Left lung (tissue), 4 donors: ENCODE measurements at regions not wholly inside any gene's neighbourhood (a gene's known extent, or its start where the extent isn't known, plus 50 kb on each side); places are given as distances from the start of the nearest gene placed in this dataset.

Experiments
- ATAC-seq: fragments of 200-7000 bp; cut with Tn5 transposase; one replicate; pipeline ENCODE4 v1.9.1; 2020; ENCODE audit warnings: moderate library complexity
- DNase-seq, 4 donors: peaks; one replicate each; pipeline ENCODE4 v3.0.0-alpha.2; 2013 to 2020
- H3K27ac ChIP-seq, 2 donors: fragments of 200-600 bp; sonication (generic) in 1 of 2; one replicate each; pipeline versions ENCODE4 v1.5.0 to v1.8.0; 2020 to 2021
- H3K27me3 ChIP-seq, 2 donors: fragments of 200-600 bp; sonication (generic) in 1 of 2; one replicate each; pipeline versions ENCODE4 v1.5.0 to v1.8.0; 2020 to 2021
- H3K36me3 ChIP-seq, 2 donors: fragments of 200-600 bp; sonication (generic) in 1 of 2; one replicate each; pipeline versions ENCODE4 v1.5.0 to v1.8.0; 2020 to 2021
- H3K4me1 ChIP-seq, 2 donors: fragments of 200-600 bp; one replicate each; pipeline ENCODE4 v1.8.0; 2021
- H3K4me3 ChIP-seq, 2 donors: fragments of 200-600 bp; sonication (generic) in 1 of 2; one replicate each; pipeline versions ENCODE4 v1.5.0 to v1.8.0; 2020 to 2021; ENCODE audit warnings: mild to moderate bottlenecking in 1 of 2
- H3K9me3 ChIP-seq, 2 donors: fragments of 200-600 bp; sonication (generic) in 1 of 2; one replicate each; pipeline versions ENCODE4 v1.5.0 to v1.8.0; 2020 to 2021
- intact Hi-C, 2 donors: fragments of 100-400 bp; cut with DNase I; formaldehyde crosslinking; loops; one replicate each; pipeline versions ENCODE4 v1.11.2 to v1.14.2; 2022
- TF ChIP-seq, protein P1 (sequence below), 2 donors: fragments of 200-600 bp; sonication (generic) in 1 of 2; IDR thresholded peaks; one replicate each; pipeline versions ENCODE4 v1.5.0 to v1.8.0; 2021; ENCODE audit warnings: antibody characterized with exemption in 2 of 2
- donor health status: DM: no; HTN: yes; CAD: no.
- donor health status: DM: no; HTN: no; CAD: no.

DNA sequence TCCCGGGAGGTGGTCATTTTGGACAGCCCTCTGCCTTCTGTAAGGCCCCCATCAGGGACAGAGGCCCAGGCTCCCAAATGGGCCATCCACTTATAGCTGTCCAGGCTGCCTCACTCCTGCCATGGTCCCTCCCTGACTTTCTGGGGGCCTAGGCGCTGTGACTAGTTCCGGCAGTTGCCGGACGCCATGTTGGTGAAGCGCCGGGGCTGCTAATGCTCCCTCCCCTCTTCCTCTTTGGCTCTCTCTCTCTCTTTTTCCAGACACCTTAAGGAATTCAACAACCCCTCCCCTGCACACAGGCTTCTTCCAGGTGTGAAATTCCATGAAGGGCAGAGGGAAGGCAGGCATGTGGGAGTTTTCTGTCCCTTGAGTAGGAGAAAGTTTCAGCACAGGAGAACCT is 445.6 kb downstream of the SOX6 start:
- H3K36me3 ChIP-seq: no peaks in the 10 kb centered on the region
- no peak overlapping the region for H3K4me3 ChIP-seq
- H3K9me3 ChIP-seq: no peaks in the 10 kb centered on the region
- no peaks in the 10 kb centered on the region for H3K4me1 ChIP-seq
- intact Hi-C loops: no loop called here
- no peak for DNase-seq
- no peak for ATAC-seq
- H3K27ac ChIP-seq: no peak overlapping the region
- TF ChIP-seq, protein P1, sequence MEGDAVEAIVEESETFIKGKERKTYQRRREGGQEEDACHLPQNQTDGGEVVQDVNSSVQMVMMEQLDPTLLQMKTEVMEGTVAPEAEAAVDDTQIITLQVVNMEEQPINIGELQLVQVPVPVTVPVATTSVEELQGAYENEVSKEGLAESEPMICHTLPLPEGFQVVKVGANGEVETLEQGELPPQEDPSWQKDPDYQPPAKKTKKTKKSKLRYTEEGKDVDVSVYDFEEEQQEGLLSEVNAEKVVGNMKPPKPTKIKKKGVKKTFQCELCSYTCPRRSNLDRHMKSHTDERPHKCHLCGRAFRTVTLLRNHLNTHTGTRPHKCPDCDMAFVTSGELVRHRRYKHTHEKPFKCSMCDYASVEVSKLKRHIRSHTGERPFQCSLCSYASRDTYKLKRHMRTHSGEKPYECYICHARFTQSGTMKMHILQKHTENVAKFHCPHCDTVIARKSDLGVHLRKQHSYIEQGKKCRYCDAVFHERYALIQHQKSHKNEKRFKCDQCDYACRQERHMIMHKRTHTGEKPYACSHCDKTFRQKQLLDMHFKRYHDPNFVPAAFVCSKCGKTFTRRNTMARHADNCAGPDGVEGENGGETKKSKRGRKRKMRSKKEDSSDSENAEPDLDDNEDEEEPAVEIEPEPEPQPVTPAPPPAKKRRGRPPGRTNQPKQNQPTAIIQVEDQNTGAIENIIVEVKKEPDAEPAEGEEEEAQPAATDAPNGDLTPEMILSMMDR (IDR thresholded peaks at IDR 0.05): no peak
- H3K27me3 ChIP-seq: no peaks in the 10 kb centered on the region

GRCh38 chr11:15911377-15912044 is 444.8 kb downstream of the SOX6 start:
- Histone ChIP-seq H3K4me3 (no peak overlapping the region), H3K36me3 (no peaks in the 10 kb centered on the region), H3K9me3 (no peaks in the 10 kb centered on the region), H3K27ac (no peak overlapping the region), H3K4me1 (no peaks in the 10 kb centered on the region), H3K27me3 (no peaks in the 10 kb centered on the region)
- no peak for ATAC-seq
- intact Hi-C loops: no loop called here
- TF ChIP-seq, protein P1 (IDR thresholded peaks at IDR 0.05): no peak
- DNase-seq: peak in 1 of 4 donors; percentile 55

DNA sequence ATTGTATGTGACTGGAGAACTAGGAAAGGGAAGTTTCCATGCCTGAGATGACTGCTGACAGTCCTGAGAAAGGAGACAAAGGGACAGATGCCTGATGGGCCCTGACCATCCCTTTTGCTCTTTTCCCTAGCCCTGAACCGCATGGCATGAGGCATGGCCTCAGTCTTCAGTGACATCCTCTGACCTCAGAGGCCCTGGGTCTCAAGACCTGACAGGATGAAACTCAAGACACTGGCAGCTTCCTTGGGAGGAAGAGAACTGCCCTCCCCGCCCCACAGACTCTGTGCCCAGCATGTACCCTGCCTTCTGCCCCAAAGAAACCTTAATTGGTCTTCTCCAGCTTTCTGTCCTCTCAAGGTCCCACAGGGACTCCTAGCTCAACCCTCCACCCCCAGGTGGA is 444.1 kb downstream of the SOX6 start:
- Histone ChIP-seq H3K4me1 (no peaks in the 10 kb centered on the region), H3K4me3 (no peak overlapping the region), H3K27me3 (no peaks in the 10 kb centered on the region), H3K27ac (no peak overlapping the region), H3K9me3 (no peaks in the 10 kb centered on the region), H3K36me3 (no peaks in the 10 kb centered on the region)
- DNase-seq (no peak), ATAC-seq (no peak)
- intact Hi-C loops: no loop called here
- TF ChIP-seq, protein P1 (IDR thresholded peaks at IDR 0.05): no peak

- Histone ChIP-seq H3K27ac (no peak overlapping the region), H3K4me3 (no peak overlapping the region), H3K27me3 (no peaks in the 10 kb centered on the region), H3K4me1 (no peaks in the 10 kb centered on the region), H3K9me3 (no peaks in the 10 kb centered on the region), H3K36me3 (no peaks in the 10 kb centered on the region)
- intact Hi-C loops: no loop called here
- DNase-seq (no peak), ATAC-seq (no peak)
- TF ChIP-seq, protein P1 (IDR thresholded peaks at IDR 0.05): no peak
Measured at GRCh38 chr11:15912825-15913224, 443.5 kb downstream of the SOX6 start.

GRCh38 chr11:15913261-15913660 is 443.1 kb downstream of the SOX6 start:
- Histone ChIP-seq H3K9me3 (no peaks in the 10 kb centered on the region), H3K4me3 (no peak overlapping the region), H3K27me3 (no peaks in the 10 kb centered on the region), H3K27ac (no peak overlapping the region), H3K4me1 (no peaks in the 10 kb centered on the region), H3K36me3 (no peaks in the 10 kb centered on the region)
- intact Hi-C loops: no loop called here
- DNase-seq: no peak
- peak; percentile 34 for ATAC-seq
- TF ChIP-seq, protein P1 (IDR thresholded peaks at IDR 0.05): no peak
